Small intestine (tissue), 7 donors: ENCODE measurements at regions not wholly inside any gene's neighbourhood (a gene's known extent, or its start where the extent isn't known, plus 50 kb on each side); places are given as distances from the start of the nearest gene placed in this dataset.

ENCODE experiments used
- DNase-seq, 2 donors: peaks; one replicate each; pipeline versions ENCODE4 v3.0.0 to v3.0.0-alpha.2; 2013
- FAIRE-seq: peaks from 2 replicates; lab custom pipeline; 2012; peaks lifted over from hg19 to GRCh38; lab: Jason Lieb, UNC
- H3K27ac ChIP-seq, 3 donors: one replicate each; pipeline ENCODE4 v1.5.1; 2013; ENCODE audit warnings: low read length in 2 of 3, mild to moderate bottlenecking in 2 of 3, control low read depth in 1 of 3, inconsistent platforms in 1 of 3, low read depth in 1 of 3, moderate library complexity in 1 of 3
- H3K27me3 ChIP-seq, 3 donors: one replicate each; pipeline ENCODE4 v1.6.1; 2013; ENCODE audit warnings: low read length in 3 of 3, inconsistent platforms in 1 of 3; ENCODE audit not compliant: control insufficient read depth in 3 of 3, insufficient read depth in 3 of 3
- H3K36me3 ChIP-seq, 3 donors: one replicate each; pipeline ENCODE4 v1.6.1; 2013; ENCODE audit warnings: low read length in 3 of 3, inconsistent platforms in 1 of 3, low read depth in 1 of 3, mild to moderate bottlenecking in 1 of 3, moderate library complexity in 1 of 3; ENCODE audit not compliant: control insufficient read depth in 3 of 3, insufficient read depth in 2 of 3
- H3K4me1 ChIP-seq, 3 donors: one replicate each; pipeline ENCODE4 v1.6.1; 2013; ENCODE audit warnings: low read length in 2 of 3, inconsistent platforms in 1 of 3, low read depth in 1 of 3, mild to moderate bottlenecking in 1 of 3, moderate library complexity in 1 of 3; ENCODE audit not compliant: control insufficient read depth in 3 of 3, insufficient read depth in 2 of 3
- H3K4me3 ChIP-seq, 3 donors: one replicate each; pipeline ENCODE4 v1.5.1; 2013; ENCODE audit warnings: low read length in 3 of 3, control low read depth in 1 of 3, inconsistent platforms in 1 of 3, low read depth in 1 of 3, mild to moderate bottlenecking in 1 of 3, moderate library complexity in 1 of 3
- H3K9me3 ChIP-seq, 2 donors: one replicate each; pipeline ENCODE4 v1.6.1; 2013; ENCODE audit warnings: low read depth in 1 of 2, low read length in 1 of 2; ENCODE audit not compliant: control insufficient read depth in 2 of 2, insufficient read depth in 1 of 2
- WGBS, 3 donors: extraction: QIAGEN DNeasy Blood & Tissue Kit; methylation state at CpG; one replicate each; pipeline ENCODE4 v1.1.7; 2013; 5-methylcytosine and 5-hydroxymethylcytosine counted together
- donor health status: healthy with polysubstance abuse.
- donor health status: control.
- donor health status: control.
- donor health status: Bipolar disorder and iron deficiency.
- donor health status: healthy.

- DNase-seq (no peak), FAIRE-seq (no peak)
- no peak overlapping the region for H3K27ac ChIP-seq
- H3K4me3 ChIP-seq: no peak overlapping the region
- no peaks in the 10 kb centered on the region for H3K36me3 ChIP-seq
- H3K9me3 ChIP-seq: no peaks in the 10 kb centered on the region
- H3K27me3 ChIP-seq: no peaks in the 10 kb centered on the region
- H3K4me1 ChIP-seq: no peaks in the 10 kb centered on the region
Observed at GRCh38 chr2:142325870-142326269, 195.1 kb upstream of the LRP1B start.

GRCh38 chr2:142323206-142323605 is 192.4 kb upstream of the LRP1B start:
- Histone ChIP-seq H3K9me3 (no peaks in the 10 kb centered on the region), H3K27me3 (no peaks in the 10 kb centered on the region), H3K27ac (no peak overlapping the region), H3K4me3 (no peak overlapping the region), H3K36me3 (no peaks in the 10 kb centered on the region), H3K4me1 (no peaks in the 10 kb centered on the region)
- FAIRE-seq (no peak), DNase-seq (no peak)
- 6 to 45% (median 20%) methylated on average over 1 of the region's 1 CpG for WGBS, 3 donors

GRCh38 chr2:142321706-142322280 is 191.0 kb upstream of the LRP1B start:
- H3K27me3 ChIP-seq: no peaks in the 10 kb centered on the region
- no peaks in the 10 kb centered on the region for H3K9me3 ChIP-seq
- no peaks in the 10 kb centered on the region for H3K36me3 ChIP-seq
- WGBS, 3 donors: 15 to 46% (median 20%) methylated on average over 1 of the region's 1 CpG
- DNase-seq: no peak
- no peak overlapping the region for H3K27ac ChIP-seq
- H3K4me1 ChIP-seq: no peaks in the 10 kb centered on the region
- FAIRE-seq: no peak
- H3K4me3 ChIP-seq: no peak overlapping the region

- Histone ChIP-seq H3K27me3 (no peaks in the 10 kb centered on the region), H3K27ac (no peak overlapping the region), H3K36me3 (no peaks in the 10 kb centered on the region), H3K9me3 (no peaks in the 10 kb centered on the region), H3K4me1 (no peaks in the 10 kb centered on the region), H3K4me3 (no peak overlapping the region)
- FAIRE-seq (no peak), DNase-seq (no peak)
- WGBS, 3 donors: 84 to 100% (median 96%) methylated on average over 1 of the region's 1 CpG
Observed at GRCh38 chr2:142320067-142320466, 189.3 kb upstream of the LRP1B start.

GRCh38 chr2:142316049-142316448 is 185.2 kb upstream of the LRP1B start:
- H3K4me1 ChIP-seq: no peaks in the 10 kb centered on the region
- DNase-seq: no peak
- H3K27ac ChIP-seq: no peak overlapping the region
- 80 to 87% (median 87%) methylated on average over 4 of the region's 4 CpGs for WGBS, 3 donors
- no peak for FAIRE-seq
- H3K9me3 ChIP-seq: no peaks in the 10 kb centered on the region
- no peak overlapping the region for H3K4me3 ChIP-seq
- no peaks in the 10 kb centered on the region for H3K36me3 ChIP-seq
- H3K27me3 ChIP-seq: no peaks in the 10 kb centered on the region

GRCh38 chr2:142315346-142315745 is 184.5 kb upstream of the LRP1B start:
- Histone ChIP-seq H3K36me3 (no peaks in the 10 kb centered on the region), H3K4me1 (no peaks in the 10 kb centered on the region), H3K27ac (no peak overlapping the region), H3K9me3 (peaks cover 0 to 6% of the 10 kb centered on the region in 2 donors), H3K4me3 (no peak overlapping the region), H3K27me3 (no peaks in the 10 kb centered on the region)
- DNase-seq (no peak), FAIRE-seq (no peak)

- peaks cover 0 to 11% of the 10 kb centered on the region in 2 donors for H3K9me3 ChIP-seq
Observed at GRCh38 chr2:142314164-142314563, 183.3 kb upstream of the LRP1B start.

GRCh38 chr2:142310530-142310929 is 179.7 kb upstream of the LRP1B start:
- DNase-seq (no peak), FAIRE-seq (no peak)
- no peaks in the 10 kb centered on the region for H3K27me3 ChIP-seq
- no peaks in the 10 kb centered on the region for H3K36me3 ChIP-seq
- H3K9me3 ChIP-seq: peaks cover 0 to 11% of the 10 kb centered on the region in 2 donors
- no peaks in the 10 kb centered on the region for H3K4me1 ChIP-seq
- H3K27ac ChIP-seq: no peak overlapping the region
- no peak overlapping the region for H3K4me3 ChIP-seq

More at GRCh38 chr2:142314164-142314563, 183.3 kb upstream of the LRP1B start:
- Histone ChIP-seq H3K4me1 (no peaks in the 10 kb centered on the region), H3K27me3 (no peaks in the 10 kb centered on the region), H3K4me3 (no peak overlapping the region), H3K27ac (no peak overlapping the region), H3K36me3 (no peaks in the 10 kb centered on the region)
- DNase-seq: no peak
- FAIRE-seq: no peak
- 57 to 75% (median 73%) methylated on average over 2 of the region's 2 CpGs for WGBS, 3 donors

- no peaks in the 10 kb centered on the region for H3K27me3 ChIP-seq
- FAIRE-seq (no peak), DNase-seq (no peak)
- H3K4me3 ChIP-seq: no peak overlapping the region
- no peaks in the 10 kb centered on the region for H3K36me3 ChIP-seq
- H3K4me1 ChIP-seq: no peaks in the 10 kb centered on the region
- H3K9me3 ChIP-seq: peaks cover 0 to 11% of the 10 kb centered on the region in 2 donors
- H3K27ac ChIP-seq: no peak overlapping the region
Observed at GRCh38 chr2:142308744-142309143, 177.9 kb upstream of the LRP1B start.
